ENCODE measurements at regions not wholly inside any gene's neighbourhood (a gene's known extent, or its start where the extent isn't known, plus 50 kb on each side); places are given as distances from the start of the nearest gene placed in this dataset.

DNA sequence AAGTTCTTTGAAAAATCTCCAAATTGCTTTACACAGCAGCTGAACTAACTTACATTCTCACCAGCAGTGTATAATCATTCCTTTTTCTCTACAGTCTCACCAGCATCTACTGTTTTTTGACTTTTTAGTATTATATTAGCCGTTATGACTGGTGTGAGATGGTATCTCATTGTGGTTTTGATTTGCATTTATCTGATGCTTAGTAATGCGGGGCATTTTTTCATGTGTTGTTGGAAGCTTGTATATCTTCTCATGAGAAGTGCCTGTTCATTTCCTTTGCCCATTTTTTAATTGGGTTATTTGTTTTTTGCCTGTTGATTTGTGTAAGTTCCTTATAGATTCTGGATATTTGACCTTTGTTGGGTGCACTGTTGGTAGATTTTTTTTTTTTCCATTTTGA, 931.7 kb downstream of the CENPC start:
- Histone ChIP-seq H3K9ac (ENCODE audit: insufficient read depth in 1 of 2, low read length in 2 of 2) (no peak overlapping the region), H3K36me3 (ENCODE audit: control insufficient read depth in 4 of 4, insufficient read depth in 4 of 4, low read length in 4 of 4) (no peaks in the 10 kb centered on the region), H3K27ac (ENCODE audit: low read depth in 1 of 2, low read length in 1 of 2) (no peak overlapping the region), H3K4me1 (ENCODE audit: control insufficient read depth in 5 of 5, insufficient read depth in 5 of 5, low read length in 5 of 5) (no peaks in the 10 kb centered on the region), H3K4me3 (no peak overlapping the region), H3K27me3 (ENCODE audit: control insufficient read depth in 3 of 3, insufficient read depth in 3 of 3, low read length in 2 of 3) (no peaks in the 10 kb centered on the region), H3K9me3 (ENCODE audit: control insufficient read depth in 4 of 4, insufficient read depth in 3 of 4, low read length in 3 of 4) (peaks cover 0 to 7% (median 1%) of the 10 kb centered on the region in 4 donors)
- WGBS, 2 donors, result 83 to 87% methylated on average over 2 of the region's 2 CpGs
- DNase-seq, result no peak
- no peak for ATAC-seq (ENCODE audit: insufficient read depth, low FRiP score)
- no peak for TF ChIP-seq CTCF (IDR thresholded peaks at IDR 0.05; ENCODE audit: control extremely low read depth, extremely low read depth)

DNA sequence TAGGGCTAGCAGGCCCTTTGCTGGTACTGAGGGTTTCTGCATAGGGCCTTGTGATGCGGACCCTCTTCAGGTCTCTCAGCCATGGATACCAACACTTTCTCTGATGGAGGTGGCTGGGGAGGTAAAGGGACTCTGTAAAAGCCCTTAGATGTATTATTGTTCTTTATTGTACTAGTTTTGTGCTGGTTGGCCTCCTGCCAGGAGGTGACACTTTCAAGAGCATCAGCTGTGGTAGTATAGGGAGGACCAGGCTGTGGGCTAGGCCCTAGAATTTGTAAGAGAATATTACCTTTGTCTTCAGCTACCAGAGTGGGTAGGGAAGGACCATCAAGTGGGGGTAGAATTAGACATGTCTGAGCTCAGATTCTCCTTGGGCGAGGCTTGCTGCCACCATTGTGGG, 936.3 kb downstream of the CENPC start:
- TF ChIP-seq CTCF (IDR thresholded peaks at IDR 0.05; ENCODE audit: control extremely low read depth, extremely low read depth), result no peak
- H3K27ac ChIP-seq (ENCODE audit: low read depth in 1 of 2, low read length in 1 of 2), result no peak overlapping the region
- H3K4me1 ChIP-seq (ENCODE audit: control insufficient read depth in 5 of 5, insufficient read depth in 5 of 5, low read length in 5 of 5), result no peaks in the 10 kb centered on the region
- H3K9me3 ChIP-seq (ENCODE audit: control insufficient read depth in 4 of 4, insufficient read depth in 3 of 4, low read length in 3 of 4), result no peaks in the 10 kb centered on the region
- H3K27me3 ChIP-seq (ENCODE audit: control insufficient read depth in 3 of 3, insufficient read depth in 3 of 3, low read length in 2 of 3), result no peaks in the 10 kb centered on the region
- H3K36me3 ChIP-seq (ENCODE audit: control insufficient read depth in 4 of 4, insufficient read depth in 4 of 4, low read length in 4 of 4), result no peaks in the 10 kb centered on the region
- 90 to 92% methylated on average over 2 of the region's 2 CpGs for WGBS, 2 donors
- no peak overlapping the region for H3K4me3 ChIP-seq
- no peak for ATAC-seq (ENCODE audit: insufficient read depth, low FRiP score)
- DNase-seq, result no peak
- no peak overlapping the region for H3K9ac ChIP-seq (ENCODE audit: insufficient read depth in 1 of 2, low read length in 2 of 2)

GRCh38 chr4:66606908-66607307, 936.6 kb upstream of the EPHA5 start:
- no peak for TF ChIP-seq CTCF (IDR thresholded peaks at IDR 0.05; ENCODE audit: control extremely low read depth, extremely low read depth)
- Histone ChIP-seq H3K9me3 (ENCODE audit: control insufficient read depth in 4 of 4, insufficient read depth in 3 of 4, low read length in 3 of 4) (no peaks in the 10 kb centered on the region), H3K27ac (ENCODE audit: low read depth in 1 of 2, low read length in 1 of 2) (no peak overlapping the region), H3K36me3 (ENCODE audit: control insufficient read depth in 4 of 4, insufficient read depth in 4 of 4, low read length in 4 of 4) (no peaks in the 10 kb centered on the region), H3K4me1 (ENCODE audit: control insufficient read depth in 5 of 5, insufficient read depth in 5 of 5, low read length in 5 of 5) (no peaks in the 10 kb centered on the region), H3K4me3 (no peak overlapping the region), H3K9ac (ENCODE audit: insufficient read depth in 1 of 2, low read length in 2 of 2) (no peak overlapping the region), H3K27me3 (ENCODE audit: control insufficient read depth in 3 of 3, insufficient read depth in 3 of 3, low read length in 2 of 3) (no peaks in the 10 kb centered on the region)
- no peak for DNase-seq
- ATAC-seq (ENCODE audit: insufficient read depth, low FRiP score), result no peak

GRCh38 chr4:66606215-66606614, 935.9 kb upstream of the EPHA5 start:
- Histone ChIP-seq H3K4me3 (no peak overlapping the region), H3K9ac (ENCODE audit: insufficient read depth in 1 of 2, low read length in 2 of 2) (no peak overlapping the region), H3K36me3 (ENCODE audit: control insufficient read depth in 4 of 4, insufficient read depth in 4 of 4, low read length in 4 of 4) (no peaks in the 10 kb centered on the region), H3K27me3 (ENCODE audit: control insufficient read depth in 3 of 3, insufficient read depth in 3 of 3, low read length in 2 of 3) (no peaks in the 10 kb centered on the region), H3K27ac (ENCODE audit: low read depth in 1 of 2, low read length in 1 of 2) (no peak overlapping the region), H3K4me1 (ENCODE audit: control insufficient read depth in 5 of 5, insufficient read depth in 5 of 5, low read length in 5 of 5) (no peaks in the 10 kb centered on the region), H3K9me3 (ENCODE audit: control insufficient read depth in 4 of 4, insufficient read depth in 3 of 4, low read length in 3 of 4) (no peaks in the 10 kb centered on the region)
- TF ChIP-seq CTCF (IDR thresholded peaks at IDR 0.05; ENCODE audit: control extremely low read depth, extremely low read depth), result no peak
- ATAC-seq (ENCODE audit: insufficient read depth, low FRiP score) (no peak), DNase-seq (no peak)

Measured in lung (tissue), 11 donors.